ENCODE measurements at regions not wholly inside any gene's neighbourhood (a gene's known extent, or its start where the extent isn't known, plus 50 kb on each side); places are given as distances from the start of the nearest gene placed in this dataset.
"Not testable (repeated sequence)": the region's sequence is repeated elsewhere in the genome, so short reads cannot be mapped to it uniquely, and the experiment has no call there.

- intact Hi-C loops (cut with micrococcal nuclease), result no loop called here
- no peaks in the 10 kb centered on the region for H3K36me3 Mint-ChIP-seq (ENCODE audit: low read depth)
- H3K27me3 Mint-ChIP-seq, result peaks cover 17% of the 10 kb centered on the region
- H3K27ac Mint-ChIP-seq, result no peak overlapping the region
- no peak overlapping the region for H3K4me3 Mint-ChIP-seq
- no peaks in the 10 kb centered on the region for H3K4me1 Mint-ChIP-seq (ENCODE audit: low read depth)
- no peaks in the 10 kb centered on the region for H3K9me3 Mint-ChIP-seq
Measured at GRCh38 chr5:135776457-135776856, 58.0 kb upstream of the SLC25A48 start.

- H3K27ac Mint-ChIP-seq, result no peak overlapping the region
- H3K4me3 Mint-ChIP-seq, result no peak overlapping the region
- H3K36me3 Mint-ChIP-seq (ENCODE audit: low read depth), result no peaks in the 10 kb centered on the region
- no peaks in the 10 kb centered on the region for H3K4me1 Mint-ChIP-seq (ENCODE audit: low read depth)
- intact Hi-C loops (cut with micrococcal nuclease), result no loop called here
- H3K9me3 Mint-ChIP-seq, result no peaks in the 10 kb centered on the region
- H3K27me3 Mint-ChIP-seq, result peaks cover 4% of the 10 kb centered on the region
Measured at GRCh38 chr5:135761746-135762145, 72.7 kb upstream of the SLC25A48 start.

- Mint-ChIP-seq H3K9me3 (no peaks in the 10 kb centered on the region), H3K27ac (no peak overlapping the region), H3K36me3 (ENCODE audit: low read depth) (no peaks in the 10 kb centered on the region), H3K4me3 (no peak overlapping the region), H3K4me1 (ENCODE audit: low read depth) (no peaks in the 10 kb centered on the region), H3K27me3 (peaks cover 4% of the 10 kb centered on the region)
- intact Hi-C loops (cut with micrococcal nuclease), result no loop called here
Measured at GRCh38 chr5:135759149-135759784, 75.2 kb upstream of the SLC25A48 start.

- Mint-ChIP-seq H3K27me3 (peaks cover 12% of the 10 kb centered on the region), H3K9me3 (no peaks in the 10 kb centered on the region), H3K27ac (no peak overlapping the region), H3K4me3 (no peak overlapping the region), H3K4me1 (ENCODE audit: low read depth) (no peaks in the 10 kb centered on the region), H3K36me3 (ENCODE audit: low read depth) (no peaks in the 10 kb centered on the region)
- intact Hi-C loops (cut with micrococcal nuclease), result loop anchor here (5.0 kb wide), 1 partner anchor 133 kb away; no protein-coding TSS in a partner anchor
Measured at GRCh38 chr5:135753990-135754389, 80.5 kb upstream of the SLC25A48 start.

- Mint-ChIP-seq H3K27me3 (peaks cover 12% of the 10 kb centered on the region), H3K36me3 (ENCODE audit: low read depth) (no peaks in the 10 kb centered on the region), H3K4me3 (no peak overlapping the region), H3K27ac (no peak overlapping the region), H3K9me3 (no peaks in the 10 kb centered on the region), H3K4me1 (ENCODE audit: low read depth) (no peaks in the 10 kb centered on the region)
- intact Hi-C loops (cut with micrococcal nuclease), result loop anchor here (5.0 kb wide), 1 partner anchor 137 kb away; no protein-coding TSS in a partner anchor
Measured at GRCh38 chr5:135750506-135750905, 84.0 kb upstream of the SLC25A48 start.

- H3K9me3 Mint-ChIP-seq, result peaks cover 8% of the 10 kb centered on the region
- intact Hi-C loops (cut with micrococcal nuclease), result loop anchor here (5.0 kb wide), 1 partner anchor 59 kb away; no protein-coding TSS in a partner anchor
- H3K27me3 Mint-ChIP-seq, result peaks cover 12% of the 10 kb centered on the region
- no peaks in the 10 kb centered on the region for H3K36me3 Mint-ChIP-seq (ENCODE audit: low read depth)
- no peaks in the 10 kb centered on the region for H3K4me1 Mint-ChIP-seq (ENCODE audit: low read depth)
- no peak overlapping the region for H3K27ac Mint-ChIP-seq
- no peak overlapping the region for H3K4me3 Mint-ChIP-seq
Measured at GRCh38 chr5:135747824-135748223, 86.6 kb upstream of the SLC25A48 start.

- H3K4me3 Mint-ChIP-seq, result no peak overlapping the region
- intact Hi-C loops (cut with micrococcal nuclease), result loop anchor here (5.0 kb wide), 1 partner anchor 61 kb away; no protein-coding TSS in a partner anchor
- H3K27ac Mint-ChIP-seq, result no peak overlapping the region
- H3K36me3 Mint-ChIP-seq (ENCODE audit: low read depth), result no peaks in the 10 kb centered on the region
- H3K4me1 Mint-ChIP-seq (ENCODE audit: low read depth), result no peaks in the 10 kb centered on the region
- peaks cover 8% of the 10 kb centered on the region for H3K9me3 Mint-ChIP-seq
- peaks cover 7% of the 10 kb centered on the region for H3K27me3 Mint-ChIP-seq
Measured at GRCh38 chr5:135745897-135746500, 88.5 kb upstream of the SLC25A48 start.

GRCh38 chr5:135743705-135744411, 90.6 kb upstream of the SLC25A48 start:
- H3K27me3 Mint-ChIP-seq, result no peaks in the 10 kb centered on the region
- peaks cover 8% of the 10 kb centered on the region for H3K9me3 Mint-ChIP-seq
- no peak overlapping the region for H3K4me3 Mint-ChIP-seq
- H3K27ac Mint-ChIP-seq, result no peak overlapping the region
- intact Hi-C loops (cut with micrococcal nuclease), result no loop called here
- H3K4me1 Mint-ChIP-seq (ENCODE audit: low read depth), result no peaks in the 10 kb centered on the region
- H3K36me3 Mint-ChIP-seq (ENCODE audit: low read depth), result no peaks in the 10 kb centered on the region

- no peaks in the 10 kb centered on the region for H3K36me3 Mint-ChIP-seq (ENCODE audit: low read depth)
- no peaks in the 10 kb centered on the region for H3K4me1 Mint-ChIP-seq (ENCODE audit: low read depth)
- peaks cover 3% of the 10 kb centered on the region for H3K27me3 Mint-ChIP-seq
- intact Hi-C loops (cut with micrococcal nuclease), result no loop called here
- H3K27ac Mint-ChIP-seq, result no peak overlapping the region
- peaks cover 8% of the 10 kb centered on the region for H3K9me3 Mint-ChIP-seq
- H3K4me3 Mint-ChIP-seq, result no peak overlapping the region
Measured at GRCh38 chr5:135743181-135743580, 91.3 kb upstream of the SLC25A48 start.

GRCh38 chr5:135742240-135742639, 92.2 kb upstream of the SLC25A48 start:
- H3K4me1 Mint-ChIP-seq (ENCODE audit: low read depth); H3K9me3 Mint-ChIP-seq; H3K36me3 Mint-ChIP-seq (ENCODE audit: low read depth); H3K27me3 Mint-ChIP-seq; H3K4me3 Mint-ChIP-seq; H3K27ac Mint-ChIP-seq; intact Hi-C loops (cut with micrococcal nuclease): not testable (repeated sequence)

- Mint-ChIP-seq H3K4me1 (ENCODE audit: low read depth) (no peaks in the 10 kb centered on the region), H3K27ac (no peak overlapping the region), H3K4me3 (no peak overlapping the region), H3K9me3 (peaks cover 8% of the 10 kb centered on the region), H3K36me3 (ENCODE audit: low read depth) (no peaks in the 10 kb centered on the region), H3K27me3 (peaks cover 15% of the 10 kb centered on the region)
- intact Hi-C loops (cut with micrococcal nuclease), result no loop called here
Measured at GRCh38 chr5:135741040-135741439, 93.4 kb upstream of the SLC25A48 start.

- Mint-ChIP-seq H3K36me3 (ENCODE audit: low read depth) (no peaks in the 10 kb centered on the region), H3K9me3 (peaks cover 8% of the 10 kb centered on the region), H3K4me1 (ENCODE audit: low read depth) (no peaks in the 10 kb centered on the region), H3K4me3 (no peak overlapping the region), H3K27me3 (peaks cover 21% of the 10 kb centered on the region), H3K27ac (no peak overlapping the region)
- intact Hi-C loops (cut with micrococcal nuclease), result no loop called here
Measured at GRCh38 chr5:135740475-135740874, 94.0 kb upstream of the SLC25A48 start.

GRCh38 chr5:135739383-135739981, 95.0 kb upstream of the SLC25A48 start:
- Mint-ChIP-seq H3K36me3 (ENCODE audit: low read depth) (no peaks in the 10 kb centered on the region), H3K9me3 (peaks cover under 1% of the 10 kb centered on the region), H3K27me3 (peaks cover 24% of the 10 kb centered on the region), H3K4me3 (no peak overlapping the region), H3K27ac (peak overlapping the region; percentile 79), H3K4me1 (ENCODE audit: low read depth) (no peaks in the 10 kb centered on the region)
- intact Hi-C loops (cut with micrococcal nuclease), result no loop called here

GRCh38 chr5:135738564-135738875, 95.9 kb upstream of the SLC25A48 start:
- Mint-ChIP-seq H3K4me1 (ENCODE audit: low read depth) (no peaks in the 10 kb centered on the region), H3K36me3 (ENCODE audit: low read depth) (no peaks in the 10 kb centered on the region), H3K9me3 (no peaks in the 10 kb centered on the region), H3K4me3 (no peak overlapping the region), H3K27me3 (peaks cover 24% of the 10 kb centered on the region), H3K27ac (no peak overlapping the region)
- intact Hi-C loops (cut with micrococcal nuclease), result no loop called here

Measured in dendritic cell treated with granulocyte-macrophage colony-stimulating factor and Interleukin-4, amounts not matched to agents 40 ng/mL and 50 ng/mL, for 4 days (primary cell).